Neuronal stem cell (in vitro differentiated cells): ENCODE measurements at regions not wholly inside any gene's neighbourhood (a gene's known extent, or its start where the extent isn't known, plus 50 kb on each side); places are given as distances from the start of the nearest gene placed in this dataset.

Experiments
- DNase-seq: peaks from one replicate; pipeline ENCODE4 v3.0.0-alpha.2; 2013; ENCODE audit warnings: low spot score
- H2AFZ ChIP-seq: one replicate; pipeline ENCODE4 v1.6.1; 2013; ENCODE audit warnings: mild to moderate bottlenecking, low read length, inconsistent platforms
- H2AK5ac ChIP-seq: 2 replicates; pipeline ENCODE4 v1.6.1; 2013; ENCODE audit warnings: low read depth, mild to moderate bottlenecking, inconsistent platforms, low read length, moderate library complexity, mixed read lengths
- H2BK120ac ChIP-seq: 2 replicates; pipeline ENCODE4 v1.6.1; 2013; ENCODE audit warnings: low read depth, mild to moderate bottlenecking, inconsistent platforms, low read length, moderate library complexity, mixed read lengths
- H2BK12ac ChIP-seq: one replicate; pipeline ENCODE4 v1.6.1; 2013; ENCODE audit warnings: low read length, inconsistent platforms
- H2BK15ac ChIP-seq: 2 replicates; pipeline ENCODE4 v1.6.1; 2013; ENCODE audit warnings: mild to moderate bottlenecking, low read length, inconsistent platforms, mixed read lengths
- H2BK5ac ChIP-seq: one replicate; pipeline ENCODE4 v1.6.1; 2013; ENCODE audit warnings: inconsistent platforms, mild to moderate bottlenecking, low read length, moderate library complexity
- H3K14ac ChIP-seq: one replicate; pipeline ENCODE4 v1.6.1; 2013; ENCODE audit warnings: low read length, inconsistent platforms
- H3K18ac ChIP-seq: 2 replicates; pipeline ENCODE4 v1.6.1; 2013; ENCODE audit warnings: low read length, inconsistent platforms
- H3K23ac ChIP-seq: 2 replicates; pipeline ENCODE4 v1.6.1; 2013; ENCODE audit warnings: low read depth, mild to moderate bottlenecking, mixed read lengths, low read length, inconsistent platforms; ENCODE audit not compliant: poor library complexity
- H3K27ac ChIP-seq: replicated peaks from 3 replicates; pipeline ENCODE4 v1.5.1; 2013; ENCODE audit warnings: low read length, inconsistent platforms
- H3K27me3 ChIP-seq, 3 experiments: 2 replicates each; pipeline ENCODE4 v1.6.1; 2013; ENCODE audit warnings: low read length in 3 of 3, mild to moderate bottlenecking in 2 of 3, inconsistent platforms in 1 of 3, low read depth in 1 of 3, mixed read lengths in 1 of 3, moderate library complexity in 1 of 3; ENCODE audit not compliant: control insufficient read depth in 3 of 3, insufficient read depth in 3 of 3
- H3K36me3 ChIP-seq, 2 donors: replicated peaks in 1 of 2; 2 replicates each; pipeline ENCODE4 v1.6.1; 2013; ENCODE audit warnings: low read length in 2 of 2; ENCODE audit not compliant: control insufficient read depth in 2 of 2, insufficient read depth in 2 of 2
- H3K4ac ChIP-seq: 2 replicates; pipeline ENCODE4 v1.6.1; 2013; ENCODE audit warnings: inconsistent platforms, mild to moderate bottlenecking, low read length, moderate library complexity
- H3K4me1 ChIP-seq, 2 donors: 1 replicate in 1 of 2; 2 replicates in 1 of 2; pipeline ENCODE4 v1.6.1; 2013; ENCODE audit warnings: low read length in 2 of 2, low read depth in 1 of 2; ENCODE audit not compliant: control insufficient read depth in 2 of 2, insufficient read depth in 1 of 2
- H3K4me2 ChIP-seq: one replicate; pipeline ENCODE4 v1.6.1; 2013; ENCODE audit warnings: mild to moderate bottlenecking, low read length, inconsistent platforms; ENCODE audit not compliant: insufficient read depth, poor library complexity, severe bottlenecking
- H3K4me3 ChIP-seq, 2 donors: 2 replicates each; pipeline ENCODE4 v1.5.1; 2013; ENCODE audit warnings: low read length in 2 of 2, mild to moderate bottlenecking in 2 of 2, inconsistent platforms in 1 of 2, moderate library complexity in 1 of 2
- H3K79me1 ChIP-seq: one replicate; pipeline ENCODE4 v1.6.1; 2013; ENCODE audit warnings: low read depth, mild to moderate bottlenecking, inconsistent platforms, low read length, moderate library complexity
- H3K9ac ChIP-seq: one replicate; pipeline ENCODE4 v1.6.1; 2013; ENCODE audit warnings: mild to moderate bottlenecking, low read depth, low read length, inconsistent platforms; ENCODE audit not compliant: poor library complexity
- H3K9me3 ChIP-seq, 2 donors: replicated peaks in 1 of 2; 2 replicates each; pipeline versions ENCODE3 to v1.6.1; 2013; ENCODE audit warnings: low read length in 2 of 2, mild to moderate bottlenecking in 2 of 2, inconsistent platforms in 1 of 2, low read depth in 1 of 2, mixed read lengths in 1 of 2, moderate library complexity in 1 of 2; ENCODE audit not compliant: control insufficient read depth in 2 of 2, insufficient read depth in 1 of 2
- H4K8ac ChIP-seq: one replicate; pipeline ENCODE4 v1.6.1; 2013; ENCODE audit warnings: low read depth, mild to moderate bottlenecking, inconsistent platforms, low read length, moderate library complexity
- H4K91ac ChIP-seq: one replicate; pipeline ENCODE4 v1.6.1; 2013; ENCODE audit warnings: low read length, low read depth, mild to moderate bottlenecking, inconsistent platforms; ENCODE audit not compliant: poor library complexity
- WGBS, 2 donors: extraction: QIAGEN DNeasy Blood & Tissue Kit; methylation state at CpG; one replicate each; pipeline ENCODE4 v1.1.7; 2013; ENCODE audit warnings: missing lambda C conversion rate in 2 of 2, mixed read lengths in 1 of 2; ENCODE audit not compliant: insufficient read length in 2 of 2, insufficient replicate concordance in 1 of 2; ENCODE audit errors: extremely low coverage in 2 of 2; 5-methylcytosine and 5-hydroxymethylcytosine counted together

DNA sequence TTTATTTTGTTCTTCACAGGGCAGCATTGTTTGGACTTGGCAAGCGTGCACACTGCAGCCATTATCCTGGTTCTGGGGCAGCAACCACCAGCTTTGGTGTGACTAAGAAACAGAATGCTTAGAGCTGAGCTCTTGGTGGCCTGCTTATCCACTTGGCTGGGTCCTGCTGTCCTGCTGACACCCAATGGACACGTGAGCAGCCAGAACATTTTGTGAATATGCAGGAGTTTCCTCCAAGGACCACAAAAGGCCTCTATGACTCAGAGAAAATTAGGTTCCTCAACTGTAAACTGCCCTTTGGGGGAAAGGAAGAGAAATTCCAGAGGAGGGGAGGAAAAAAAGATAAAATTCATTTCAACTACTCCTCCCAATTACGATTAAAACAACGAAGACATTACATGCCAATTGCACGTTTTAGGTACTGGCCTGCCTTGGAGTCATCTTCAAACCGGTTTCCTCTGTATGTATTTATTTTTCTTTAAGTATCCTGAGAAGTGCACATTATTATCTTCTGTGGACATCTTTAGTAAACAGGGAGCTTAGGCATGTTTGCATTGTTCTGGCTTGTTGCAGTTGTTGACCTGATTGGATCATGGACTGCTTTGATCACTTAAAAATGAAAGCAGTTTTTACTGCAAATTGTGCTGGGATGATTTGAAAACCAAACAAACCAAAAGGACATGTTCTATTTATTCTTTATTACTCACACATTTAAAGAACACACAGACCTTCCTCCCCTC lies 82.3 kb upstream of the TLE4 start:
- Histone ChIP-seq H2AFZ (peak overlapping the region; percentile 9), H2AK5ac (no peak overlapping the region), H4K8ac (no peak overlapping the region), H3K4ac (no peak overlapping the region), H3K4me2 (no peak overlapping the region), H3K4me1 (no peaks in the 10 kb centered on the region), H3K18ac (peak overlapping the region; percentile 11), H3K4me3 (no peak overlapping the region), H3K79me1 (no peaks in the 10 kb centered on the region), H2BK12ac (no peak overlapping the region), H4K91ac (no peak overlapping the region), H3K14ac (no peak overlapping the region), H3K27me3 (no peaks in the 10 kb centered on the region), H2BK5ac (no peak overlapping the region), H3K27ac (no peak overlapping the region), H3K36me3 (no peaks in the 10 kb centered on the region), H2BK120ac (no peak overlapping the region), H3K23ac (no peak overlapping the region), H3K9me3 (peaks cover 0 to 2% of the 10 kb centered on the region in 2 donors), H2BK15ac (no peak overlapping the region), H3K9ac (no peak overlapping the region)
- WGBS, 2 donors = no CpG with 5 or more reads among the region's 6 CpGs
- DNase-seq = no peak

DNA sequence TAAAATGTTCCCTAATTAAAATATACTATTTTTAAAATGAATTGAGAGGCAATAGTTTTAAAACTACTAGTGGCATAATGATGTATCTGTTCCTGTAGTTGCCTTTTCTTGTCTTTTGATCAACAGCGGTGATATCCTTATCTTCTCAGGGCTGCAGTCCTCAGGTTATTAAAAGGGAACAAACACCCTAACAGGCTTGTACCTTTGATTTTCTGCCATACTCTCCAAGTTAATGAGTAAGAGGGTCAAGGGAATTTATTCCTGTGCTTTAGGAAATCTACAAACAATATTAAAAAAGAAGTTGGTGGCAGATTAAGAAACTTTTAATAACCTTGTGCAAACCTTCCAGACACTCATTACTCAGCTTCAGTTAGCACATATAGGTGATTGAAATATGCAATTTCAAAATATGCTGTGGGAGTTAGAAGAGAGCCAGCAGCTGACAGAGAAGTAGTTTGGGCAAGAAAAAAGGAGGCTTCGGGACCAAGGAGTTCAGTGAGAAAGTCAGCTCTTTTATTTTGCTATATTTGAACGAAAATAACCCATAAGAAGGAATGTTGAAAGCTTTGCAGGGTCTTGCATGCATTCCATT lies 81.0 kb upstream of the TLE4 start:
- Histone ChIP-seq H3K79me1 (no peaks in the 10 kb centered on the region), H3K27me3 (no peaks in the 10 kb centered on the region), H3K18ac (no peak overlapping the region), H3K23ac (no peak overlapping the region), H4K8ac (no peak overlapping the region), H3K9me3 (peaks cover 0 to 2% of the 10 kb centered on the region in 2 donors), H2BK5ac (no peak overlapping the region), H2AFZ (no peak overlapping the region), H3K27ac (no peak overlapping the region), H3K4me2 (no peak overlapping the region), H3K36me3 (no peaks in the 10 kb centered on the region), H2AK5ac (no peak overlapping the region), H2BK120ac (no peak overlapping the region), H3K4me3 (no peak overlapping the region), H3K4ac (no peak overlapping the region), H2BK15ac (no peak overlapping the region), H4K91ac (no peak overlapping the region), H3K14ac (no peak overlapping the region), H2BK12ac (no peak overlapping the region), H3K9ac (no peak overlapping the region), H3K4me1 (no peaks in the 10 kb centered on the region)
- no peak for DNase-seq
- WGBS, 2 donors = no CpG with 5 or more reads among the region's 3 CpGs

GRCh38 chr9:79492092-79493009 lies 79.4 kb upstream of the TLE4 start:
- Histone ChIP-seq H2BK5ac (no peak overlapping the region), H3K4me2 (no peak overlapping the region), H3K27ac (no peak overlapping the region), H3K4me1 (no peaks in the 10 kb centered on the region), H3K4me3 (no peak overlapping the region), H3K9me3 (peaks cover 0 to 2% of the 10 kb centered on the region in 2 donors), H2AFZ (no peak overlapping the region), H3K14ac (no peak overlapping the region), H4K91ac (no peak overlapping the region), H3K9ac (no peak overlapping the region), H3K36me3 (no peaks in the 10 kb centered on the region), H3K4ac (no peak overlapping the region), H3K23ac (no peak overlapping the region), H2AK5ac (no peak overlapping the region), H4K8ac (no peak overlapping the region), H2BK15ac (no peak overlapping the region), H3K18ac (no peak overlapping the region), H3K79me1 (no peaks in the 10 kb centered on the region), H2BK120ac (no peak overlapping the region), H3K27me3 (no peaks in the 10 kb centered on the region), H2BK12ac (no peak overlapping the region)
- no peak for DNase-seq
- WGBS, 2 donors = no CpG with 5 or more reads among the region's 3 CpGs
